NAMALWA (cell line): ENCODE measurements at regions not wholly inside any gene's neighbourhood (a gene's known extent, or its start where the extent isn't known, plus 50 kb on each side); places are given as distances from the start of the nearest gene placed in this dataset.
"Not testable (repeated sequence)": the region's sequence is repeated elsewhere in the genome, so short reads cannot be mapped to it uniquely, and the experiment has no call there.

Experiments used
- DNase-seq: peaks from one replicate; pipeline ENCODE4 v3.0.0-alpha.2; 2015; ENCODE audit warnings: low spot score

- not testable (repeated sequence) for DNase-seq
Observed at GRCh38 chr4:189697675-189698245, 242.9 kb upstream of the FRG1 start.

GRCh38 chr4:189703000-189703399 lies 237.7 kb upstream of the FRG1 start:
- not testable (repeated sequence) for DNase-seq

- DNase-seq = not testable (repeated sequence)
Observed at GRCh38 chr4:189706821-189707220, 233.9 kb upstream of the FRG1 start.

DNA sequence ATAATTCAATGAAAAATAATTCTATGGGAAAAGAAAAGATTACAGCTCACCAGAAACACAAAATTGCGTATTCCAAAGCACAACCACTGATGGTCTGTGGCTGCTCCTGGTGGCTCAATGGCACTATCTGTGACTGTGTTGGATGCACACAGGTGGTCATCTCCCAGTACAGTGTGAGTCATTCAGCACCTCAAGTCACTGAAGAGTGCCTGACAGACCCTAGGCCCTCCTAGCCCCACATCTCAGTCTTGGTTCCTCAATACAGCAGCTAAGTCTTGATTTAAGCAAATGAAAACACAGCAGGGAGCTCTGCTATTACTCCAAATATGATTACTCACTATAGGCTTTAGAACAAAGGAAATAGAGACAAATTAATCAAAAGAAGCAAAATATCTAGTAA lies 233.4 kb upstream of the FRG1 start:
- not testable (repeated sequence) for DNase-seq

GRCh38 chr4:189711956-189712355 lies 228.7 kb upstream of the FRG1 start:
- DNase-seq = not testable (repeated sequence)

DNA sequence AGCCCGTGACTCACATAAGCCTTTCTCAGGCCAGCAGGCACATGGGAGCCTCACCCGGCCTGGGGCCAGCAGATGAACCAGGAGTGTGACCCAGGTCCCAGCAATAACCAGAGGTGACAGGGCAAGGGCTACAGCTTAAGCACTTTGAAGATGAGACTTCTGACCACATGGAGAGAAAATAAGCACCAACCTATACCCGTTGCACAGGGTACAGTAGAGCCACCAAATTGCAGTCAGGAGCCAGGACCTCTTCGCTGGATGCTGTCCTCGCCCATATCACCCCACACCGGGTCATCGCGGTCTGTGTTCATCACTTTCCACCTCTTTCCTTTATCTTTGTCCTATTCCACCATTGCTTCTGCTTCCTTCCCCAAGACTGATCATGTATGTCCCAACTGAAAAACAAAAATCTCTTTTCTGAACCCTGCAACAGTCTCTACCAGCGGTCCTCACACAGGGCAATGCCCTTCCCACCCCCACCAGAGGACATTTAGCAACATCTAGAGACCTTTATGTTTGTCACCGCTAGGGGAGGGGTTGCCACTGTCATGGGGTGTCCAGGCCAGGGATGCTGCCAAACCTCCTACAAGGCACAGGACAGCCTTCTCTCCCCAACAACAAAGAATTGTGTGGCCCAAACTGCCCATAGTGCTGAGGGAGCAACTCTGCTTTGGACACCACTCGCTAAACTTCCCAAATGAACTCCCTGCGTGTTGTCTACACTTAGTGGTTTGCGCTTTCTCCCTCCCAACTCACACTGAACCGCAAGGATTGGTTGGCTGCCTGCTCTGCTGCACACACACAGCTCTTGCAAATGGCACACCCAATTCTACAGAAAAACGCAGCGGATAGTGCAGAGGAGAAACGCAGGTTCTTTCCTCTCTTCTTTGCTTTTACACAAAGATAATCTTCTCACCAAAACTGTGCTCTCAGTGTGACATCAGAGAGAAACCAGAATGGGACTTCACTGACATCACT lies 219.4 kb upstream of the FRG1 start:
- DNase-seq = not testable (repeated sequence)

DNA sequence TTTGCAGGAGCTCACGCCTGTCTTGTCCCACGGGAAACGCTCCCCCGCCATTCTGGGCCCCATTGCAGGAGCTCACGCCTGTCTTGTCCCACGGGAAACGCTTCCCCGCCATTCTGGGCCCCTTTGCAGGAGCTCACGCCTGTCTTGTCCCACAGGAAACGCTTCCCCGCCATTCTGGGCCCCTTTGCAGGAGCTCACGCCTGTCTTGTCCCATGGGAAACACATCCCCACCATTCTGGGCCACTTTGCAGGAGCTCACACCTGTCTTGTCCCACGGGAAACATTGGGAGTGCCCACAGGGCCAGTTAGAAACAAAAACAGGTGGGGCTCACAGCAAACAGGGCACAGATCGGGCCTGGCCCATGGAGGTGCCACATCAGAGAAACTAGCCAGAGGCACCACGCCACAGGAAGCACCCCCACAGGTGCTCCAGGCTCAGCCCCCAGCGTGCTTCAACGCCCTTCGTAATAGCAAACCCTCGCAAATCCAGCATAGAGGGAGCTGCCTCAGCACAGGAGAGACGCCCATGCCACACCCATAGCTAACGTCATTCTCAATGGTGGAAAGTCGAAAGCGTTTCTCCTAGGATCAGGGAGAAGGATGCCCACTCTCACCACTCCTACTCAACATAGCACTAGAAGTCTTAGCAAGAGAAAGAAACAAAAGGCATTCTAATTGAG lies 218.2 kb upstream of the FRG1 start:
- not testable (repeated sequence) for DNase-seq

DNA sequence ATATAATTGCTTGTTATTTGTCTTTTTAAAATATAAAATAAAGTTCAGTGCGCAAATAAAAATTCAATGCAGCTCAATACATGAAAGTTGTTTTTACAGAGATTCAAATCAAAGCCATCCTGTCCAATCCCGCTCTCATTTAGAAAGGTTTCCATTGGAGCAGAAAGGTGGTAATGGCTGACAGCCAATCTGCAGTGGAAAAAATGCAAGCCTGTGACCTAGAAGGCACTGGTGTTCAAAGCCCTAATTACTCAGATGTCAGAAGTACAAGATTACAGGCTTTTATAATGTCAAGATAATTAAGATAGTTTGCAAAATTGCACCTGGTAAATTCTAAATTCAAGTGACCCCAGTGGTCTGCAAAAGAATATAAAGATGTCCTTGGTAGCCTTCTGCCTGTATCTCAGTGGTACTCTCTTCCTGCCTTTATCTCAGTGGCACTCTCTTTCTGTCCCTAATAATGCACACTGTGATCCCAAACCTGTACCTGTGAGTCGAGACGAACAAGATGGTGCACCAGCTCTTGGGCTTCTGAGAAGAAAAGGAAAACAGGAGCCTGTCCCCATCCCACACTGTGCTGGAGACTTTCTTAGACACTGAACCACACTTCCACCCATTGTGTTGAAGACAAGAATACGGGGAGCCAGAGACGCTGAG lies 212.6 kb upstream of the FRG1 start:
- not testable (repeated sequence) for DNase-seq

- DNase-seq = not testable (repeated sequence)
Observed at GRCh38 chr4:189731989-189732388, 208.7 kb upstream of the FRG1 start.

DNA sequence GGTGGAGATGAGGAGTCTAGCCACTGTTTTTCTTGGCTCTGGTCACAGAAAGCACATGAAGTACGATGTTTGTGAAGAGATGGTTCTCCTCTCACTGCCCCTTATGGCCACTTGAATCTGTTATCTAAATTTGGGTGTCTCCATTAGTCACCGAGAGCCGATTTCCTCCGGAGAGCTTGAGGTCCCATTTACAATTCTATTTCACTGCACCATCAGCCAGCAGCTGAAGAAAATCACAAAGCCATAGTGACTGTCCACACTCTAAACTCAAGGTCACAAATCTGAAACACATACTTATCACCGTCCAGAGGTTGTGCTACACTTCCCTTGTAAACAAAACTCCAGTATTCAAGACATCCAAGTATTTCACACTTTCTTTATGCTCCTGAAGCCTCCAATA lies 207.2 kb upstream of the FRG1 start:
- DNase-seq = not testable (repeated sequence)

DNA sequence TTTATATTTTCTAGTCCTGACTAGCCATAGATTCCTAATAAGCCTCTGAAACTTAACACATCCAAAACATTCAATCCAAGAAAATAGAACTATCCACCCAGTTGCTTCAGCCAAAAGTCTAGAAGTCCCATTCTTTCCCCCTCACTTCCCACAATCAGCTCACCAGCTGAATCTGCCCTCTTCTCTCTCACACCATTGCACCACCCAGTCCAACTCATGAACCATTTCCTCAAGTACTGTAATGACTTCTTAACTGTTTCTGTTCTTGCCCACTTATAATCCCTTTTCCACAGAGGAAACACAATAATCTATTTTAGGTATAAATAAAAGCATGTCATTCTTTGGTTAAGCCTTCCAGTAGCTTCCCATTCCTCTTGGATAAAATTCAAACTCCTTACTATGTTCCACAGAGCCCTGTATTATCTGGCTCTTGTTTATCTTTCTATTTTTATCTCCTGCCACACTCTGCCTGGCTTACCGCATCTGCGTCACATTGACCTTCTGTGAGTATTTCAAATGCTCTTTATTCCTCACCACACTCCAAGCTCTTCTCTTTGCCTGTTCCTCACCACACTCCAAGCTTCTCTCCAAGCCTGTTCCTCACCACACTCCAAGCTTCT lies 205.9 kb upstream of the FRG1 start:
- DNase-seq = not testable (repeated sequence)

GRCh38 chr4:189736656-189737055 lies 204.0 kb upstream of the FRG1 start:
- DNase-seq = not testable (repeated sequence)

GRCh38 chr4:189740118-189740517 lies 200.6 kb upstream of the FRG1 start:
- not testable (repeated sequence) for DNase-seq

- no peak for DNase-seq
Observed at GRCh38 chr4:189740873-189741272, 199.8 kb upstream of the FRG1 start.

- not testable (repeated sequence) for DNase-seq
Observed at GRCh38 chr4:189753092-189753491, 187.6 kb upstream of the FRG1 start.

DNA sequence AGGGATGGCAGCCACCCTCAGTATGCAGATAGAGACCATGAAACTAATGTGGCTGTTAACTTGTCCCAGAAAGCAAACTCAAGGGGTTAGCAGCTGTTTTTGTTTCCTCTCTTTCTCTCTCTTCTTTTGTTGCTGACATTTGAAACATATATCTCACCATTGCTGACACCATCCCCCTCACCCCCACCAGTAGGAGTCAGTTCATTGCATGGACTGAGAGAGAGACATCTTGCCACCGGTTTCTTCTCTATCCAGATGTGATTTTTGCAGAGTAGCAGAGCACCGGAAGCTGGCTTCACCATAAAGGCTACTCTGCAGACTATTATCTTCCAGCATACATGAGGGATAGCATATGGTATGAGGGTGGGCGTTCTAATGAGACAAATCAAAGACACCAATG lies 177.1 kb upstream of the FRG1 start:
- DNase-seq = no peak

DNA sequence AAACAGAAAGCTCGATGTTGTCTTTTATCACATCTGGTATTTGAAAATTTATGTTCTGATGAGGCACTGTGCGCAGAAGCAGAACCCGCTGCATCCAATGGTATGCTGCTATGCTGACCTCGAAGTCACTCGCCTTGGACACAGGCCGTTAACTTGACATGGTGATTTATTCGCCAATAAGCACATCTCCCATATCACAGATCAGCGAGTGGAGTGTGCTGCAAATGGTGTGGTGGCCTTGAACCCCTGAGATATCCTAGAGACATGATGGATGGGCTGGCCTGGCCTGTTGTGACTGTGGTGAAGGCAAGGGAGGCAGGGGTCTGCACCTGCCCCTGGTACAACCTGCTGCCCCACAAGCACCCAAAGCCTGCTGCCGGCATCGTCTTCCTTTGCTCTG lies 175.4 kb upstream of the FRG1 start:
- DNase-seq = no peak

DNA sequence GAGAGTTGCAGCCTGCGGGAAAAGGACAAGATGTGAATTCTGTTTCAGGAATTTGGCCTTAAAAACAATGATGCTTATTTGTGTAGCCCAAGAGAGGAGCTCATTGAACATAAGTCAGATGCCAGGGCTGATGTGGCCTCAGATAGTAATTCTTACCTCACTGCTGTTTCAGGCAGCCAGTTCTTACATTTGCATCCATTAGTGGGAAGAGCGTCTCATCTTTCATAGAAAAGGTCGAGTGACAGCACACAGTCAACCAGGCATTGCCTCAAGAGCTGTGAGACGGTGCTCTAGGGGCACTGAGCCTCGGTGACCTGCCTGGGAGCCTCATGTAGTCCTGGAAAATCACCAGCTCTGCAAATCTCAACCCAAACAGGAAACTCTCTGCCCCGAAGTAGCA lies 174.9 kb upstream of the FRG1 start:
- DNase-seq = no peak

- DNase-seq = no peak
Observed at GRCh38 chr4:189767941-189768340, 172.7 kb upstream of the FRG1 start.

GRCh38 chr4:189769131-189769530 lies 171.5 kb upstream of the FRG1 start:
- DNase-seq = no peak

- no peak for DNase-seq
Observed at GRCh38 chr4:189771696-189772361, 168.8 kb upstream of the FRG1 start.
